GM23338 (cell line): ENCODE measurements at regions not wholly inside any gene's neighbourhood (a gene's known extent, or its start where the extent isn't known, plus 50 kb on each side); places are given as distances from the start of the nearest gene placed in this dataset.

Source experiments
- ATAC-seq: fragments of 200-7000 bp; cut with Tn5 transposase; 3 replicates; pipeline ENCODE4 v1.9.1; 2020
- DNase-seq: peaks from one replicate; pipeline ENCODE4 v3.0.0-alpha.2; 2015; ENCODE audit warnings: low spot score
- H2AFZ ChIP-seq: fragments of 200-600 bp; sonication (generic); 2 replicates; pipeline ENCODE4 v1.8.0; 2016; ENCODE audit warnings: antibody characterized with exemption, mild to moderate bottlenecking, moderate library complexity
- H3F3A ChIP-seq: fragments of 200-600 bp; sonication (generic); replicated peaks from 2 replicates; pipeline ENCODE4 v1.8.0; 2017; ENCODE audit warnings: antibody characterized with exemption, mixed run types, low read depth
- H3K27ac ChIP-seq: fragments of 200-600 bp; sonication (generic); 2 replicates; pipeline ENCODE4 v1.6.1; 2016; ENCODE audit warnings: low read depth
- H3K27me3 ChIP-seq: fragments of 200-600 bp; sonication (generic); 2 replicates; pipeline ENCODE4 v1.8.0; 2016; ENCODE audit warnings: mild to moderate bottlenecking, mixed run types, moderate library complexity; ENCODE audit not compliant: insufficient read depth
- H3K36me3 ChIP-seq: fragments of 200-600 bp; sonication (generic); 2 replicates; pipeline ENCODE4 v1.8.0; 2016; ENCODE audit warnings: mild to moderate bottlenecking; ENCODE audit not compliant: insufficient read depth
- H3K4me1 ChIP-seq: fragments of 200-600 bp; sonication (generic); 2 replicates; pipeline ENCODE4 v1.8.0; 2016; ENCODE audit warnings: mild to moderate bottlenecking, moderate library complexity; ENCODE audit not compliant: insufficient read depth
- H3K4me2 ChIP-seq: fragments of 200-600 bp; sonication (generic); 2 replicates; pipeline ENCODE4 v1.7.1; 2017; ENCODE audit warnings: mixed run types
- H3K4me3 ChIP-seq: fragments of 200-600 bp; sonication (generic); 2 replicates; pipeline ENCODE4 v1.6.1; 2016; ENCODE audit warnings: mixed run types
- H3K79me2 ChIP-seq: fragments of 200-600 bp; sonication (generic); replicated peaks from 2 replicates; pipeline ENCODE4 v1.8.0; 2017; ENCODE audit warnings: mild to moderate bottlenecking; ENCODE audit not compliant: insufficient read depth
- H3K9me2 ChIP-seq: fragments of 200-600 bp; sonication (generic); 2 replicates; pipeline ENCODE4 v1.8.0; 2017; ENCODE audit not compliant: insufficient read depth
- H4K20me1 ChIP-seq: fragments of 200-600 bp; sonication (generic); replicated peaks from 2 replicates; pipeline ENCODE4 v1.8.0; 2017; ENCODE audit warnings: mild to moderate bottlenecking; ENCODE audit not compliant: insufficient read depth
- H3K27ac Mint-ChIP-seq: 2 replicates; pipeline ENCODE4 v1.8.0; 2020; ENCODE audit warnings: inconsistent platforms, mild to moderate bottlenecking, moderate library complexity, mixed read lengths
- H3K27me3 Mint-ChIP-seq: 3 replicates; pipeline ENCODE4 v1.8.0; 2022; ENCODE audit warnings: low read depth, mild to moderate bottlenecking, moderate library complexity, mixed read lengths, inconsistent platforms; ENCODE audit not compliant: insufficient read depth, poor library complexity
- H3K36me3 Mint-ChIP-seq: 3 replicates; pipeline ENCODE4 v1.8.0; 2021; ENCODE audit warnings: low read depth, mild to moderate bottlenecking, inconsistent platforms, moderate library complexity, mixed read lengths
- H3K4me1 Mint-ChIP-seq: 3 replicates; pipeline ENCODE4 v1.8.0; 2020; ENCODE audit warnings: mild to moderate bottlenecking, inconsistent platforms, mixed read lengths
- H3K4me3 Mint-ChIP-seq: 3 replicates; pipeline ENCODE4 v1.8.0; 2021; ENCODE audit warnings: moderate library complexity, mild to moderate bottlenecking, inconsistent platforms, mixed read lengths
- H3K9me3 Mint-ChIP-seq: 3 replicates; pipeline ENCODE4 v1.8.0; 2020; ENCODE audit warnings: moderate library complexity, mild to moderate bottlenecking, inconsistent platforms, mixed read lengths
- CREB1 ChIP-seq: fragments of 250-450 bp; sonication (Bioruptor Pico); IDR thresholded peaks from 2 replicates; pipeline ENCODE4 v1.5.0; 2020; ENCODE audit warnings: low read depth, mild to moderate bottlenecking, moderate library complexity
- EZH2 ChIP-seq: fragments of 200-600 bp; sonication (generic); IDR thresholded peaks from one replicate; pipeline ENCODE4 v1.8.0; 2017; ENCODE audit warnings: antibody characterized with exemption, mild to moderate bottlenecking, low read depth; ENCODE audit not compliant: unreplicated experiment
- EZH2phosphoT487 ChIP-seq: fragments of 200-600 bp; sonication (generic); IDR thresholded peaks from one replicate; pipeline ENCODE4 v1.8.1; 2018; ENCODE audit warnings: antibody characterized with exemption; ENCODE audit not compliant: unreplicated experiment
- JUNB ChIP-seq: IDR thresholded peaks from one replicate; pipeline ENCODE4 v1.6.1; 2016; ENCODE audit warnings: antibody characterized with exemption; ENCODE audit not compliant: unreplicated experiment
- POLR2AphosphoS5 ChIP-seq: IDR thresholded peaks from 2 replicates; pipeline ENCODE4 v1.6.1; 2016; ENCODE audit warnings: antibody characterized with exemption, low read depth
- STAT1 ChIP-seq: IDR thresholded peaks from one replicate; pipeline ENCODE4 v1.6.1; 2016; ENCODE audit warnings: antibody characterized with exemption; ENCODE audit not compliant: unreplicated experiment
- ZNF114 ChIP-seq: fragments of 250-450 bp; sonication (Bioruptor Pico); IDR thresholded peaks from 2 replicates; pipeline ENCODE4 v1.5.0; 2020; ENCODE audit warnings: mild to moderate bottlenecking, moderate library complexity
- ZNF331 ChIP-seq: fragments of 250-450 bp; sonication (Bioruptor Pico); IDR thresholded peaks from 2 replicates; pipeline ENCODE4 v1.5.0; 2020; ENCODE audit warnings: low read depth, mild to moderate bottlenecking, moderate library complexity
- TF ChIP-seq, protein P1 (sequence below), 2 experiments: fragments of 200-600 bp in 1 of 2; sonication (generic) in 1 of 2; conservative IDR thresholded peaks; 2 replicates each; pipeline versions ENCODE4 v1.5.1 to v1.6.1; 2016 to 2017; ENCODE audit warnings: antibody characterized with exemption in 2 of 2, low read depth in 2 of 2, mild to moderate bottlenecking in 2 of 2, moderate library complexity in 1 of 2
- TF ChIP-seq, protein P2 (sequence below): IDR thresholded peaks from 2 replicates; pipeline ENCODE4 v1.6.1; 2016; ENCODE audit warnings: antibody characterized with exemption

DNA sequence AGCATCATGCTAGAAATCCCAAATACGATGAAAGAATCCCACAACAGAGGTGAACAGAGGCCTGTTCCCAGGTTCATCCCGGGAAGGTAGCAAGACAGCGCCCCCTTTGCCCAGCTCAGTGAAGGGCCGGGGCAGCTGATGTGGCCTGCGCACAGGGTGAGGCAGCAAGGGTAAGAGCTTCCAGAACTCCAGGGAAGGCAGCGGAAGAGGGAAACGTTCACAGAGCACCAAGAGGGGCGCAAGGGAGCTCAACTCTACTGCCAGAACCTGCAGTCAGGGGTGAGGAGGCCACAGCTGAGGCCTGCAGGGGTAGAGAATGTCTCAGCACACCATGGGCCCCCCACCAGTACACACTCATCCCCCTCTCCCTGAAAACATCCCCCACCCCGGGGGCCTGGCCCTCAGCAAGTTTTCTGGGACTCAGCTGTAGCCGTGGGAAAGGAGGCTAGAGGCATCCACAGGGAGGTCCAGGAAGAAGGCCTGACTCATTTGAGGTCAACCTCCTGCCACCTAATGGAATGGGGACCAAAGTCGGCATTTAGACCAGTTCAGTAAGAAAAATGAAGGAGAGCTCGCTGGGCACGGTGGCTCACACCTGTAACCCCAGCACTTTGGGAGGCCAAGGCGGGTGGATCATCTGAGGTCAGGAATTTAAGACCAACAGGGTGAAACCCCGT is 95.6 kb upstream of the ASAP2 start:
- 0 out of 2 replicates have a peak overlapping the region, but pooled peaks have one; percentile 36 for H3K27ac ChIP-seq
- ATAC-seq: peak; percentile 95
- no peak overlapping the region for H3K4me3 Mint-ChIP-seq
- H3K4me1 ChIP-seq: no peaks in the 10 kb centered on the region
- peaks cover 28% of the 10 kb centered on the region for H3K4me1 Mint-ChIP-seq
- H4K20me1 ChIP-seq: no peaks in the 10 kb centered on the region
- no peaks in the 10 kb centered on the region for H3K36me3 Mint-ChIP-seq
- 0 out of 2 replicates have a peak overlapping the region, but pooled peaks have one; percentile 23 for H3K27ac Mint-ChIP-seq
- H3K36me3 ChIP-seq: no peaks in the 10 kb centered on the region
- DNase-seq: peak; percentile 93
- peaks cover 13% of the 10 kb centered on the region for H3K27me3 Mint-ChIP-seq
- no peaks in the 10 kb centered on the region for H3F3A ChIP-seq
- no peaks in the 10 kb centered on the region for H3K9me3 Mint-ChIP-seq
- H3K4me2 ChIP-seq: no peak overlapping the region
- H3K27me3 ChIP-seq: no peaks in the 10 kb centered on the region
- peak overlapping the region; percentile 90; the same call in 1 of the 2 replicates for H2AFZ ChIP-seq
- no peak overlapping the region for H3K4me3 ChIP-seq
- no peaks in the 10 kb centered on the region for H3K79me2 ChIP-seq
- H3K9me2 ChIP-seq: no peaks in the 10 kb centered on the region
- TF ChIP-seq ZNF114 (CRISPR knock-in tag): no peak
- TF ChIP-seq, protein P1, sequence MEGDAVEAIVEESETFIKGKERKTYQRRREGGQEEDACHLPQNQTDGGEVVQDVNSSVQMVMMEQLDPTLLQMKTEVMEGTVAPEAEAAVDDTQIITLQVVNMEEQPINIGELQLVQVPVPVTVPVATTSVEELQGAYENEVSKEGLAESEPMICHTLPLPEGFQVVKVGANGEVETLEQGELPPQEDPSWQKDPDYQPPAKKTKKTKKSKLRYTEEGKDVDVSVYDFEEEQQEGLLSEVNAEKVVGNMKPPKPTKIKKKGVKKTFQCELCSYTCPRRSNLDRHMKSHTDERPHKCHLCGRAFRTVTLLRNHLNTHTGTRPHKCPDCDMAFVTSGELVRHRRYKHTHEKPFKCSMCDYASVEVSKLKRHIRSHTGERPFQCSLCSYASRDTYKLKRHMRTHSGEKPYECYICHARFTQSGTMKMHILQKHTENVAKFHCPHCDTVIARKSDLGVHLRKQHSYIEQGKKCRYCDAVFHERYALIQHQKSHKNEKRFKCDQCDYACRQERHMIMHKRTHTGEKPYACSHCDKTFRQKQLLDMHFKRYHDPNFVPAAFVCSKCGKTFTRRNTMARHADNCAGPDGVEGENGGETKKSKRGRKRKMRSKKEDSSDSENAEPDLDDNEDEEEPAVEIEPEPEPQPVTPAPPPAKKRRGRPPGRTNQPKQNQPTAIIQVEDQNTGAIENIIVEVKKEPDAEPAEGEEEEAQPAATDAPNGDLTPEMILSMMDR (conservative IDR thresholded peaks at IDR 0.05; ENCODE audit: low read depth in 2 of 2): peak; percentile 93 to 95

DNA sequence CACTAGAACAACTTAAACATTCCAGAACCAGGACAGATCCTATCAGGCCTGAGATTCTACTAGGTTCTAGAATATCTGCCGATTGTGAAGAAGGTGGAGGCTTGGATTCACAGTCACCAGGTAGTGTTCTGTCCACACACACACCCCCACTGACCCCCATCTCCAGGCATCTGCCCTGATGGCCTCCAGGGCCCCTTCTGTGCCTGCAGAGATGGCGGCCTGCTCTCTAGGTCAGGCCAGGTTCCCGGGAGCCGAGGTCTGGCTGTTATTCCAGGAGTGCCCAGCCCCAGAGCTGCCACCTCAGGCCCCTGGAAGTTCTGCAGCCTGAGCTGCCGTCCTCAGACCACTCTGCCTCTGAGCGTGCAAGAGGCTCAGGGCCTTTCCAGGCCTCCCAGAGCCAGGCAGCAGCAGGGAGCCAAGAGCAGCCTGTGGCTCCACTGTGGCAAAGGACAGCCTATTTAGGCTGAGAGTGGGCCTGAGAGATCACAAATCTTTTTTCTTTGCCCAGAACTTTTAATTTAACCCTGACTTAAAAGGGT is 96.2 kb upstream of the ASAP2 start:
- peak; percentile 38 for DNase-seq
- no peaks in the 10 kb centered on the region for H3F3A ChIP-seq
- peaks cover 34% of the 10 kb centered on the region for H3K4me1 Mint-ChIP-seq
- TF ChIP-seq POLR2AphosphoS5 (no peak), ZNF331 (no peak), EZH2phosphoT487 (no peak), JUNB (no peak), STAT1 (no peak), EZH2 (no peak), CREB1 (no peak)
- TF ChIP-seq, protein P1 (conservative IDR thresholded peaks at IDR 0.05; ENCODE audit: low read depth in 2 of 2): no peak
- TF ChIP-seq, protein P2, sequence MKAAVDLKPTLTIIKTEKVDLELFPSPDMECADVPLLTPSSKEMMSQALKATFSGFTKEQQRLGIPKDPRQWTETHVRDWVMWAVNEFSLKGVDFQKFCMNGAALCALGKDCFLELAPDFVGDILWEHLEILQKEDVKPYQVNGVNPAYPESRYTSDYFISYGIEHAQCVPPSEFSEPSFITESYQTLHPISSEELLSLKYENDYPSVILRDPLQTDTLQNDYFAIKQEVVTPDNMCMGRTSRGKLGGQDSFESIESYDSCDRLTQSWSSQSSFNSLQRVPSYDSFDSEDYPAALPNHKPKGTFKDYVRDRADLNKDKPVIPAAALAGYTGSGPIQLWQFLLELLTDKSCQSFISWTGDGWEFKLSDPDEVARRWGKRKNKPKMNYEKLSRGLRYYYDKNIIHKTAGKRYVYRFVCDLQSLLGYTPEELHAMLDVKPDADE: no peak

More for the DNA sequence above, 96.2 kb upstream of the ASAP2 start:
- Histone ChIP-seq H3K79me2 (no peaks in the 10 kb centered on the region), H3K27me3 (no peaks in the 10 kb centered on the region), H3K36me3 (no peaks in the 10 kb centered on the region), H3K27ac (peak overlapping the region; percentile 36; the same call in 1 of the 2 replicates), H3K9me2 (no peaks in the 10 kb centered on the region), H3K4me3 (no peak overlapping the region), H2AFZ (peak overlapping the region; percentile 77; the same call in 1 of the 2 replicates), H3K4me2 (no peak overlapping the region), H3K4me1 (no peaks in the 10 kb centered on the region), H4K20me1 (no peaks in the 10 kb centered on the region)
- ATAC-seq: peak; percentile 75
- H3K9me3 Mint-ChIP-seq: no peaks in the 10 kb centered on the region
- no peak overlapping the region for H3K4me3 Mint-ChIP-seq
- H3K27me3 Mint-ChIP-seq: peaks cover 17% of the 10 kb centered on the region
- no peak overlapping the region for H3K27ac Mint-ChIP-seq
- H3K36me3 Mint-ChIP-seq: no peaks in the 10 kb centered on the region
